ENCODE measurements at regions not wholly inside any gene's neighbourhood (a gene's known extent, or its start where the extent isn't known, plus 50 kb on each side); places are given as distances from the start of the nearest gene placed in this dataset.

- POLR2A ChIA-PET (ENCODE audit: partially characterized antibody): interaction anchor here (1.1 kb wide), 1 partner anchor 16 kb away, joined by 4 read pairs; no protein-coding TSS in a partner anchor
- no peak overlapping the region for H2AFZ ChIP-seq (ENCODE audit: low read length)
- no peaks in the 10 kb centered on the region for H3K79me1 ChIP-seq (ENCODE audit: low read depth, low read length)
- CTCF ChIA-PET (ENCODE audit: partially characterized antibody): interaction anchor here (0.8 to 1.2 kb wide), 2 partner anchors 16 to 230 kb away, joined by 3 to 4 read pairs; no protein-coding TSS in a partner anchor
- no peak overlapping the region for H2BK15ac ChIP-seq (ENCODE audit: low read length)
- H3K14ac ChIP-seq (ENCODE audit: insufficient read length): no peak overlapping the region
- H3K27me3 ChIP-seq (replicated peaks in 1 of 4; ENCODE audit: control insufficient read depth in 3 of 4, extremely low read depth in 1 of 4, insufficient read depth in 3 of 4, low read length in 3 of 4): no peaks in the 10 kb centered on the region; a peak in 2 of 7 replicates
- H2BK12ac ChIP-seq (ENCODE audit: low read depth, low read length): no peak overlapping the region
- no peaks in the 10 kb centered on the region for H4K20me1 ChIP-seq (replicated peaks in 1 of 2; ENCODE audit: control insufficient read depth in 1 of 2, insufficient read depth in 2 of 2, low read length in 2 of 2)
- peaks cover 0 to 4% (median 1%) of the 10 kb centered on the region in 4 experiments; a peak in 2 of 7 replicates for H3K4me1 ChIP-seq (replicated peaks in 1 of 4; ENCODE audit: control insufficient read depth in 3 of 4, insufficient read depth in 4 of 4, low read length in 3 of 4)
- H2BK20ac ChIP-seq (ENCODE audit: low read length): no peak overlapping the region
- H4K91ac ChIP-seq (replicated peaks; ENCODE audit: insufficient read length, low read length): no peak overlapping the region
- no peak overlapping the region for H3K56ac ChIP-seq (replicated peaks; ENCODE audit: insufficient read length, low read depth, low read length)
- H3K9me3 ChIP-seq (ENCODE audit: insufficient read depth in 2 of 2, low read depth in 1 of 2, low read length in 1 of 2): no peaks in the 10 kb centered on the region
- no peak overlapping the region for H2AK5ac ChIP-seq (ENCODE audit: low read depth, low read length)
- H3K4me2 ChIP-seq (ENCODE audit: insufficient read depth in 1 of 2, low read depth in 2 of 2, low read length in 2 of 2): no peak overlapping the region
- H3K4ac ChIP-seq (replicated peaks; ENCODE audit: insufficient read length, low read depth, low read length): no peak overlapping the region
- H2BK5ac ChIP-seq (ENCODE audit: low read depth, low read length): no peak overlapping the region
- no peak overlapping the region for H2BK120ac ChIP-seq (replicated peaks; ENCODE audit: low read depth, low read length)
- no peaks in the 10 kb centered on the region for H3K36me3 ChIP-seq (ENCODE audit: control insufficient read depth in 2 of 4, insufficient read depth in 4 of 4, low read length in 3 of 4)
- H3K27ac ChIP-seq (ENCODE audit: low read depth, low read length): no peak overlapping the region
- no peak overlapping the region for H3K18ac ChIP-seq (ENCODE audit: extremely low read depth, low read length)
- no peaks in the 10 kb centered on the region for H3K79me2 ChIP-seq (ENCODE audit: control insufficient read depth in 1 of 2, insufficient read depth in 2 of 2, low read length in 2 of 2)
- DNase-seq (ENCODE audit: low read depth in 1 of 2, low spot score in 2 of 2) (no peak), FAIRE-seq (no peak)
- H4K5ac ChIP-seq (ENCODE audit: insufficient read length, low read depth, low read length): no peak overlapping the region
- 96% methylated on average over 2 of the region's 2 CpGs; no CpG with 5 or more reads in 1 of the 2 experiments for WGBS, 2 experiments (ENCODE audit: extremely low coverage in 1 of 2, insufficient coverage in 1 of 2, insufficient read length in 1 of 2, insufficient replicate concordance in 2 of 2, low coverage in 1 of 2, low lambda C conversion rate in 2 of 2, missing lambda C conversion rate in 1 of 2)
- no peak overlapping the region for H3K9ac ChIP-seq (replicated peaks in 1 of 4; ENCODE audit: extremely low read depth in 1 of 4, low read depth in 3 of 4, low read length in 3 of 4)
- H3K23ac ChIP-seq (ENCODE audit: insufficient read length): no peak overlapping the region
- H4K8ac ChIP-seq (ENCODE audit: extremely low read depth, insufficient read depth, low read length): no peak overlapping the region
- no peaks in the 10 kb centered on the region for H3K23me2 ChIP-seq (ENCODE audit: low read depth, low read length)
- H3K4me3 ChIP-seq (ENCODE audit: extremely low read depth in 1 of 4, insufficient read depth in 2 of 4, low read depth in 3 of 4, low read length in 4 of 4): no peak overlapping the region
- TF ChIP-seq TCF12 (IDR thresholded peaks at IDR 0.05; ENCODE audit: low read depth, low read length): no peak
- TF ChIP-seq HDAC6 (IDR thresholded peaks at IDR 0.05; ENCODE audit: low read depth, low read length): no peak
- no peak for TF ChIP-seq SAP30 (IDR thresholded peaks at IDR 0.05; ENCODE audit: insufficient read depth, insufficient replicate concordance, low read length)
- no peak for TF ChIP-seq RAD21 (IDR thresholded peaks at IDR 0.05 in 1 of 2, conservative IDR thresholded peaks at IDR 0.05 in 1 of 2; ENCODE audit: low read depth in 2 of 2, low read length in 2 of 2)
- TF ChIP-seq SIRT6 (IDR thresholded peaks at IDR 0.05; ENCODE audit: low read length): no peak
- TF ChIP-seq POLR2A (IDR thresholded peaks at IDR 0.05; ENCODE audit: control extremely low read depth in 1 of 2, low read depth in 2 of 2, low read length in 2 of 2): no peak
- TF ChIP-seq, protein P1, sequence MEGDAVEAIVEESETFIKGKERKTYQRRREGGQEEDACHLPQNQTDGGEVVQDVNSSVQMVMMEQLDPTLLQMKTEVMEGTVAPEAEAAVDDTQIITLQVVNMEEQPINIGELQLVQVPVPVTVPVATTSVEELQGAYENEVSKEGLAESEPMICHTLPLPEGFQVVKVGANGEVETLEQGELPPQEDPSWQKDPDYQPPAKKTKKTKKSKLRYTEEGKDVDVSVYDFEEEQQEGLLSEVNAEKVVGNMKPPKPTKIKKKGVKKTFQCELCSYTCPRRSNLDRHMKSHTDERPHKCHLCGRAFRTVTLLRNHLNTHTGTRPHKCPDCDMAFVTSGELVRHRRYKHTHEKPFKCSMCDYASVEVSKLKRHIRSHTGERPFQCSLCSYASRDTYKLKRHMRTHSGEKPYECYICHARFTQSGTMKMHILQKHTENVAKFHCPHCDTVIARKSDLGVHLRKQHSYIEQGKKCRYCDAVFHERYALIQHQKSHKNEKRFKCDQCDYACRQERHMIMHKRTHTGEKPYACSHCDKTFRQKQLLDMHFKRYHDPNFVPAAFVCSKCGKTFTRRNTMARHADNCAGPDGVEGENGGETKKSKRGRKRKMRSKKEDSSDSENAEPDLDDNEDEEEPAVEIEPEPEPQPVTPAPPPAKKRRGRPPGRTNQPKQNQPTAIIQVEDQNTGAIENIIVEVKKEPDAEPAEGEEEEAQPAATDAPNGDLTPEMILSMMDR (IDR thresholded peaks at IDR 0.05; ENCODE audit: control extremely low read depth in 1 of 3, insufficient read depth in 1 of 3, low read depth in 1 of 3, low read length in 3 of 3): no peak
- TF ChIP-seq ASH2L (IDR thresholded peaks at IDR 0.05; ENCODE audit: low read length): no peak
- no peak for TF ChIP-seq GABPA (IDR thresholded peaks at IDR 0.05; ENCODE audit: borderline replicate concordance, insufficient read depth, low read length)
- TF ChIP-seq RFX5 (IDR thresholded peaks at IDR 0.05; ENCODE audit: borderline replicate concordance, low read depth, low read length): no peak
- no peak for TF ChIP-seq EGR1 (IDR thresholded peaks at IDR 0.05; ENCODE audit: borderline replicate concordance, low read depth, low read length)
- no peak for TF ChIP-seq SRF (IDR thresholded peaks at IDR 0.05; ENCODE audit: low read depth, low read length)
- no peak for TF ChIP-seq SP4 (IDR thresholded peaks at IDR 0.05; ENCODE audit: low read length)
Observed at GRCh38 chr17:27990100-27990499, 52.4 kb upstream of the NLK start.
